HCT116 (cell line): ENCODE measurements at regions not wholly inside any gene's neighbourhood (a gene's known extent, or its start where the extent isn't known, plus 50 kb on each side); places are given as distances from the start of the nearest gene placed in this dataset.

Source experiments
- ATAC-seq: fragments of 200-7000 bp; cut with Tn5 transposase; 2 replicates; pipeline ENCODE4 v1.9.1; 2020; ENCODE audit warnings: mild to moderate bottlenecking, moderate library complexity
- BruUV-seq: library from RNA; stranded (reverse); fragments of 400-500 nt; replicated peaks from 2 replicates; lab custom pipeline; 2021; lab: Mats Ljungman, UMichigan
- CTCF ChIA-PET: fragments of 300-600 bp; sonication (Branson Sonifier 250); formaldehyde crosslinking; loops from one replicate; lab custom pipeline; 2021; ENCODE audit warnings: antibody characterized with exemption; lab: Charles Lee
- POLR2A ChIA-PET: fragments of 300-600, 350-600 bp; sonication (Branson Sonifier 250); formaldehyde crosslinking; loops from one replicate; lab custom pipeline; 2021; ENCODE audit warnings: antibody characterized with exemption; lab: Charles Lee
- RAD21 ChIA-PET, 2 experiments: fragments of 300-600 bp; sonication (Branson Sonifier 250); formaldehyde crosslinking; loops; one replicate each; lab custom pipeline; 2023; ENCODE audit warnings: low total read pairs in 2 of 2; ENCODE audit not compliant: uncharacterized antibody in 2 of 2, unreplicated experiment in 2 of 2, low non-redundant PET in 1 of 2; lab: Charles Lee
- DNase-seq: peaks from one replicate; pipeline ENCODE4 v3.0.0-alpha.2; 2010; ENCODE audit warnings: low read depth, low spot score
- H2AFZ ChIP-seq: fragments of 200-600 bp; shearing (Covaris generic), sonication (generic); 2 replicates; pipeline ENCODE4 v1.6.1; 2017; ENCODE audit warnings: low read depth, mixed run types, mixed read lengths, antibody characterized with exemption, low read length; ENCODE audit not compliant: poor library complexity, severe bottlenecking
- H3K27ac ChIP-seq: 2 replicates; pipeline ENCODE4 v1.5.1; 2012; ENCODE audit warnings: low read depth, low read length
- H3K27me3 ChIP-seq: fragments of 200-600 bp; sonication (generic); 2 replicates; pipeline ENCODE4 v1.6.1; 2016; ENCODE audit warnings: mixed run types, low read length, mixed read lengths; ENCODE audit not compliant: insufficient read depth
- H3K36me3 ChIP-seq, 2 experiments: fragments of 200-500 bp in 1 of 2; fragments of 200-600 bp in 1 of 2; sonication (Bioruptor generic) in 1 of 2; sonication (generic) in 1 of 2; 2 replicates each; pipeline versions ENCODE4 v1.5.1 to v1.6.1; 2014 to 2016; ENCODE audit warnings: low read length in 2 of 2, inconsistent platforms in 1 of 2, mixed read lengths in 1 of 2, mixed run types in 1 of 2; ENCODE audit not compliant: insufficient read depth in 2 of 2, control insufficient read depth in 1 of 2
- H3K4me1 ChIP-seq, 2 experiments: fragments of 200-600 bp in 1 of 2; sonication (generic) in 1 of 2; 2 replicates each; pipeline versions ENCODE4 v1.5.1 to v1.6.1; 2012 to 2017; ENCODE audit warnings: low read length in 2 of 2, inconsistent platforms in 1 of 2, mild to moderate bottlenecking in 1 of 2, mixed read lengths in 1 of 2, mixed run types in 1 of 2, moderate library complexity in 1 of 2; ENCODE audit not compliant: insufficient read depth in 2 of 2, control insufficient read depth in 1 of 2
- H3K4me2 ChIP-seq: fragments of 200-600 bp; sonication (generic); 2 replicates; pipeline ENCODE4 v1.6.1; 2017; ENCODE audit warnings: mixed run types, low read length, mixed read lengths
- H3K4me3 ChIP-seq, 2 experiments: fragments of 200-600 bp in 1 of 2; sonication (generic) in 1 of 2; replicated peaks in 1 of 2; 2 replicates each; pipeline ENCODE4 v1.5.1; 2011 to 2016; ENCODE audit warnings: low read length in 2 of 2, control low read depth in 1 of 2, low read depth in 1 of 2, mild to moderate bottlenecking in 1 of 2, mixed read lengths in 1 of 2, mixed run types in 1 of 2
- H3K79me2 ChIP-seq: fragments of 200-600 bp; sonication (generic); 2 replicates; pipeline ENCODE4 v1.6.1; 2017; ENCODE audit warnings: mild to moderate bottlenecking, mixed run types, low read length, moderate library complexity, mixed read lengths; ENCODE audit not compliant: insufficient read depth
- H3K9ac ChIP-seq: fragments of 200-600 bp; sonication (generic); 2 replicates; pipeline ENCODE4 v1.6.1; 2016; ENCODE audit warnings: low read length, mixed read lengths
- H3K9me2 ChIP-seq: fragments of 200-600 bp; sonication (generic), shearing (Covaris generic); 2 replicates; pipeline ENCODE4 v1.6.1; 2017; ENCODE audit warnings: mixed run types, mild to moderate bottlenecking, moderate library complexity; ENCODE audit not compliant: insufficient read depth
- H3K9me3 ChIP-seq, 2 experiments: fragments of 200-500 bp in 1 of 2; fragments of 200-600 bp in 1 of 2; sonication (Bioruptor generic) in 1 of 2; sonication (generic) in 1 of 2; 2 replicates each; pipeline ENCODE4 v1.6.1; 2014 to 2017; ENCODE audit warnings: low read length in 2 of 2, mixed read lengths in 2 of 2, inconsistent platforms in 1 of 2, low read depth in 1 of 2, mild to moderate bottlenecking in 1 of 2, mixed run types in 1 of 2, moderate library complexity in 1 of 2; ENCODE audit not compliant: control insufficient read depth in 1 of 2, insufficient read depth in 1 of 2
- H4K20me1 ChIP-seq: fragments of 200-600 bp; sonication (generic), shearing (Covaris generic); 2 replicates; pipeline ENCODE4 v1.6.1; 2017; ENCODE audit warnings: mixed run types, mild to moderate bottlenecking, moderate library complexity; ENCODE audit not compliant: insufficient read depth
- CEBPB ChIP-seq: IDR thresholded peaks from 2 replicates; pipeline ENCODE4 v1.6.1; 2012; ENCODE audit warnings: low read depth
- EZH2 ChIP-seq: fragments of 200-600 bp; sonication (generic); IDR thresholded peaks from 2 replicates; pipeline ENCODE4 v1.6.1; 2017; ENCODE audit warnings: antibody characterized with exemption, mixed run types
- EZH2phosphoT487 ChIP-seq: fragments of 200-600 bp; IDR thresholded peaks from 2 replicates; pipeline ENCODE4 v1.6.1; 2018; ENCODE audit warnings: antibody characterized with exemption, borderline replicate concordance
- SP1 ChIP-seq: IDR thresholded peaks from 2 replicates; pipeline ENCODE4 v1.6.1; 2012; ENCODE audit warnings: low read depth
- SRF ChIP-seq: IDR thresholded peaks from 2 replicates; pipeline ENCODE4 v1.6.1; 2012; ENCODE audit warnings: low read depth
- TCF7L2 ChIP-seq: IDR thresholded peaks from 2 replicates; pipeline ENCODE4 v1.7.0; 2011; ENCODE audit warnings: borderline replicate concordance, inconsistent platforms; ENCODE audit not compliant: insufficient read depth, insufficient read length; ENCODE audit errors: extremely low read depth
- intact Hi-C: fragments of 100-400 bp; cut with micrococcal nuclease; formaldehyde crosslinking; loops from 2 replicates; pipeline ENCODE4 v1.10.0; 2022

DNA sequence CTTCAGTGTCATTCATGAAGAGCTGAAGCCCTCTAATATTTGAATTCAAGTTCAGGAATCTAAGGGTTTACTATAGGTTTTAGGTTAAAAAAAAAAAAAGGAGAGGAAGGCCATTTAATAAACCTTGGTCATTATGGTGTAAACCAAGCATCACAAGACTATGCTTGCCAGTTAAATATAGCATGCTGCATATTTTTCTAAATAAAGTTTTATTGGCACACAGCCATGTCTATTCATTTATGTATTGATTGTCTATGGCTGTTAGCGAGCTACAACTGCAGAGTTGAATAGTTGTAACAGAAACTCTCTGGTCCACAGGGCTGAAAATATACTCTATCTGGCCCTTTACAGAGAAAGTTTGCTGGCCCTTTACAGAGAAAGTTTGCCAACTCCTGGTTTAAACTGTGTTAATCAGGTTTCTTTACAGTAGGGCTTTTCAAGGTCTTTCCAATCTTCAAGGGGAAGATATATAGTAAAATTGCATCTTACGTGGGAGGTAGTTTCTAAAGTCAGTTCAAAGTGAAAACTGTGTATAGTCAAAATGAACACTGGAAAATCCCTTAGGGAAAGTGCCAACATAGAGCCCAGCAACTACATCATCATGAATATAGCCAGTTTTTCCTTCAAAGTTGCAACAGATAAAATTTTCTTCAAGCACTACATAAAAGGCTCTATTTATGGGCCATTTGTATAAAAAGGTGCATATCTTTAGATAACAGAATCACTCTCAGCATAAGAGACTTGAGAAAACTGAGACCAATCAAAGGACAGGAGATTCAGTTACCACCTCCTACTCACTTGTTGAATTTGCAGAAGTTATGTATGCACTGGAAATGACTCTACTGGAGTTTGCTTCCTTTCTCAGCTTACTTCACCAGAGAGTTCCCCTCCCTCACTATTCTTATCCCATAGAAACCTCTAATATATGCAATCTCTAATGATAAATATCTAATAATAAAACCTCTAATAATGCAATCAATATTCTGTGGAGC, 49.7 kb upstream of the FRMD4B start:
- Histone ChIP-seq H3K27ac (no peak overlapping the region), H3K9me3 (no peaks in the 10 kb centered on the region), H3K79me2 (no peaks in the 10 kb centered on the region), H4K20me1 (no peaks in the 10 kb centered on the region), H3K4me1 (no peaks in the 10 kb centered on the region), H3K36me3 (no peaks in the 10 kb centered on the region), H2AFZ (no peak overlapping the region), H3K4me3 (no peak overlapping the region), H3K9me2 (no peaks in the 10 kb centered on the region), H3K4me2 (no peak overlapping the region), H3K27me3 (peaks cover 26% of the 10 kb centered on the region), H3K9ac (no peak overlapping the region)
- no peak for ATAC-seq
- ChIA-PET CTCF (interaction anchor here (1.2 kb wide), 1 partner anchor 274 kb away, joined by 3 read pairs; no protein-coding TSS in a partner anchor), POLR2A (no interaction called here), RAD21 (no interaction called here)
- intact Hi-C loops, result no loop called here
- no TSS peak for BruUV-seq
- no peak for TF ChIP-seq SP1
- no peak for TF ChIP-seq SRF
- TF ChIP-seq CEBPB, result no peak
- no peak for TF ChIP-seq EZH2
- TF ChIP-seq EZH2phosphoT487, result no peak
- TF ChIP-seq TCF7L2, result no peak
- DNase-seq, result no peak
